Activated CD4-positive, alpha-beta T cell treated with anti-CD3 and anti-CD28 coated beads, Interleukin-2, amount 10 ng/mL, durations not matched to agents 24 days and 14 days (primary cell): ENCODE measurements at regions not wholly inside any gene's neighbourhood (a gene's known extent, or its start where the extent isn't known, plus 50 kb on each side); places are given as distances from the start of the nearest gene placed in this dataset.
A peak's percentile ranks its signal among the peaks of the same experiment; 100 is the strongest.
"Not testable (repeated sequence)": the region's sequence is repeated elsewhere in the genome, so short reads cannot be mapped to it uniquely, and the experiment has no call there.

ENCODE experiments used
- DNase-seq: peaks from one replicate; pipeline ENCODE4 v3.0.0; 2022
- H3K27ac Mint-ChIP-seq: one replicate; pipeline ENCODE4 v1.8.0; 2022; ENCODE audit warnings: mild to moderate bottlenecking, mixed read lengths
- H3K27me3 Mint-ChIP-seq: one replicate; pipeline ENCODE4 v1.8.0; 2022; ENCODE audit warnings: mixed read lengths
- H3K36me3 Mint-ChIP-seq: one replicate; pipeline ENCODE4 v1.8.0; 2022; ENCODE audit warnings: low read depth, mild to moderate bottlenecking, mixed read lengths
- H3K4me1 Mint-ChIP-seq: one replicate; pipeline ENCODE4 v1.8.0; 2021; ENCODE audit warnings: mixed read lengths
- H3K4me3 Mint-ChIP-seq: one replicate; pipeline ENCODE4 v1.8.0; 2022; ENCODE audit warnings: mild to moderate bottlenecking, moderate library complexity, mixed read lengths
- H3K9me3 Mint-ChIP-seq: one replicate; pipeline ENCODE4 v1.8.0; 2021; ENCODE audit warnings: mixed read lengths
- intact Hi-C: fragments of 100-400 bp; cut with micrococcal nuclease; formaldehyde crosslinking; loops from one replicate; pipeline ENCODE4 v1.15.1; 2023

DNA sequence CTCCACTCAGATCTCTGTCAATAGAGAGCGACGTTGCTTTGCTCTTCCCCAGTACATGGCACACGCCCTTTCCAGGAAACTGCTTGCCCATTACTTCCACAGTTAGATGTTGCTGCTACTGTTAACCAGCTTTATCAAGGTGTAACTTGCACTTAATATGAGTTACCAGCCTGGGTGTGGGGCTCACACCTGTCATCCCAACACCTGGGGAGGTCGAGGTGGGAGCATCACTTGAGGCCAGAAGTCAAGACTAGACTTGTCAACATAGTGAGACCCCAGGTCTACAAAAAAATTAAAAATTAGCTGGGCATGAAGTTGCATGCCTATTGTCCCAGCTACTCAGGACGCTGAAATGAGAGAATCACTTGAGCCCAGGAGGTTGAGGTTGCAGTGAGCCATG is 177.1 kb upstream of the B3GAT1 start:
- no peak for DNase-seq
- H3K4me3 Mint-ChIP-seq = no peak overlapping the region
- no peaks in the 10 kb centered on the region for H3K9me3 Mint-ChIP-seq
- intact Hi-C loops = no loop called here
- peaks cover 14% of the 10 kb centered on the region for H3K27me3 Mint-ChIP-seq
- no peaks in the 10 kb centered on the region for H3K36me3 Mint-ChIP-seq
- peaks cover 4% of the 10 kb centered on the region for H3K4me1 Mint-ChIP-seq
- no peak overlapping the region for H3K27ac Mint-ChIP-seq

GRCh38 chr11:134588460-134589110 is 176.5 kb upstream of the B3GAT1 start:
- not testable (repeated sequence) for H3K36me3 Mint-ChIP-seq

DNA sequence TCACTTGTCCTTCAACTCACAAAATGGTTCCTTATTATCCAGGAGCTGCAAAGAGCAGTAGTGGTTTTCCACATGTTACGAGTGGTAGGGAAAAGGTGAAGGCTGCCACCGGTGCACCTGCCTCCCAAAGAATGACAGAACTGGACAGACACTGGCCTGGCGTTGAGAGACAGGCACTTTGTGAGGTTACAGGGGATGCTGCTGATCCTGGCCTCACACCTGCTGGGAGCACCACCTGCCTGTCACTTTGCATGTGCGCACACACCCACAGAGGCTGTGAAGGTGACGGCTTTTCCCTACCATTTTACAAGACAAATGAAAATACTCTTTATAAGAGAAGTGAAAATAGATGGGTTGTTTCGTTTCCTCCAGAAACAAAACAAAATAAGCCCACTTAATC is 175.3 kb upstream of the B3GAT1 start:
- Mint-ChIP-seq H3K27me3 (peaks cover 19% of the 10 kb centered on the region), H3K36me3 (no peaks in the 10 kb centered on the region), H3K9me3 (no peaks in the 10 kb centered on the region), H3K4me3 (no peak overlapping the region), H3K4me1 (peaks cover 16% of the 10 kb centered on the region), H3K27ac (no peak overlapping the region)
- DNase-seq = no peak
- intact Hi-C loops = no loop called here

More at GRCh38 chr11:134588460-134589110, 176.5 kb upstream of the B3GAT1 start:
- H3K4me3 Mint-ChIP-seq, H3K9me3 Mint-ChIP-seq, H3K4me1 Mint-ChIP-seq, intact Hi-C loops, H3K27ac Mint-ChIP-seq, DNase-seq: not testable (repeated sequence)
- H3K27me3 Mint-ChIP-seq = peaks cover 15% of the 10 kb centered on the region

DNA sequence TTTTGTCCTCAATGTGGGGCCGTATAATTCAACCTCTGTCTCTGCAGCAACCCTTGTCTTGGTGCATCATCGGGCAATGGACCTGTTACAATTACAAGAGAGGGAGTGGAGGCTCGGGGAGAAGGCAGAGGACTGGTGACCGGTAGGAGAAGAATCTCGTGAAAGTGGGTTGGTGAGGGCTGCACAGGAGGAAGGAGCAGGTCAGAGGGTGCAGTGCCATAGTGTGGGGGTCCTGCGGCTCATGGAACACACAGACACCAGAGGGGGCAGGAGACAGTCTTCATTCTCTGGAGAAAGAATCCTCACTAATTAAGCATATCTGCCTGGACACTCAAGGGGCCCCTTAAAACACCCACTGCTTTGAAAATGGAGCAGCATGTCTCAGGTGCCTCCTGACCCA is 174.7 kb upstream of the B3GAT1 start:
- Mint-ChIP-seq H3K4me1 (peaks cover 16% of the 10 kb centered on the region), H3K27me3 (peaks cover 19% of the 10 kb centered on the region), H3K9me3 (no peaks in the 10 kb centered on the region), H3K36me3 (no peaks in the 10 kb centered on the region), H3K4me3 (no peak overlapping the region), H3K27ac (no peak overlapping the region)
- intact Hi-C loops = no loop called here
- DNase-seq = no peak

GRCh38 chr11:134585666-134586610 is 173.9 kb upstream of the B3GAT1 start:
- intact Hi-C loops = no loop called here
- Mint-ChIP-seq H3K4me1 (peaks cover 16% of the 10 kb centered on the region), H3K27me3 (peaks cover 18% of the 10 kb centered on the region), H3K27ac (no peak overlapping the region), H3K4me3 (no peak overlapping the region), H3K9me3 (no peaks in the 10 kb centered on the region), H3K36me3 (no peaks in the 10 kb centered on the region)
- no peak for DNase-seq

- H3K27me3 Mint-ChIP-seq = peaks cover 21% of the 10 kb centered on the region
- H3K36me3 Mint-ChIP-seq = no peaks in the 10 kb centered on the region
- intact Hi-C loops = no loop called here
- DNase-seq = no peak
- no peaks in the 10 kb centered on the region for H3K9me3 Mint-ChIP-seq
- no peak overlapping the region for H3K4me3 Mint-ChIP-seq
- no peak overlapping the region for H3K27ac Mint-ChIP-seq
- peaks cover 16% of the 10 kb centered on the region for H3K4me1 Mint-ChIP-seq
These were observed 172.8 kb upstream of the B3GAT1 start for GRCh38 chr11:134584706-134585445.

GRCh38 chr11:134584001-134584561 is 172.0 kb upstream of the B3GAT1 start:
- Mint-ChIP-seq H3K9me3 (no peaks in the 10 kb centered on the region), H3K36me3 (no peaks in the 10 kb centered on the region), H3K27ac (no peak overlapping the region), H3K4me3 (no peak overlapping the region), H3K27me3 (peaks cover 21% of the 10 kb centered on the region), H3K4me1 (peaks cover 15% of the 10 kb centered on the region)
- no peak for DNase-seq
- intact Hi-C loops = no loop called here

DNA sequence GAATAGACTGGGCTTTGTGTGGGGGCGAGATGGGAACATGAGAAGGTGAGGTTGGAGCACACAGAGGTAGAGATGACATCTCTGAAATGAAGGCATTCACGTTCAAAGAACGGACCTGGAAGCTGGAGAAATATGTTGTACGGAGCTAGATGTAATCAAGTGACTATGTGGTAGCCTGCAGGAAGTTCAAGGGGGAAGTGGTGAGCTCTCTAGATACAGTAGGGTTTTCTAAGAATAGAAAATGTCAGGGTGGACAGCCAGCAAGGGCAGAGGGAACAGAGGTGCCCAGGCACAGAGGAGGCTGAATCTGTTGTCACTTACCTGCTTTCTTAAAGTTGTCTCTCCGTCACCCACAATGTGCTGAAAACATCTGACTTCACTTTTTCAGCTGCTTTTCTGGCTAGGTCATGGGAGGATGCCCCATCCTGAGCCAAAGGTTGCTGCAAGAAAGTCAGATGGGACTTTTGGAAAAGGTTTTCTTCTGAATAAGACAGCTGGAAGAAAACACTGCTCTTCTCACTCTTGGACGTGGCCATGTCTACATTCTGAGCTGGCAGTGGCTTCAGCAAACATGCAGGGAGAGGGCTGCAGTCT is 171.5 kb upstream of the B3GAT1 start:
- Mint-ChIP-seq H3K4me1 (peaks cover 12% of the 10 kb centered on the region), H3K4me3 (peak overlapping the region; percentile 24), H3K9me3 (no peaks in the 10 kb centered on the region), H3K27ac (no peak overlapping the region), H3K36me3 (no peaks in the 10 kb centered on the region), H3K27me3 (peaks cover 18% of the 10 kb centered on the region)
- DNase-seq = no peak
- intact Hi-C loops = no loop called here

- peaks cover 19% of the 10 kb centered on the region for H3K27me3 Mint-ChIP-seq
- no peaks in the 10 kb centered on the region for H3K36me3 Mint-ChIP-seq
- DNase-seq = no peak
- intact Hi-C loops = no loop called here
- no peaks in the 10 kb centered on the region for H3K9me3 Mint-ChIP-seq
- peaks cover 12% of the 10 kb centered on the region for H3K4me1 Mint-ChIP-seq
- H3K27ac Mint-ChIP-seq = no peak overlapping the region
- no peak overlapping the region for H3K4me3 Mint-ChIP-seq
These were observed 170.7 kb upstream of the B3GAT1 start for GRCh38 chr11:134582770-134583095.

DNA sequence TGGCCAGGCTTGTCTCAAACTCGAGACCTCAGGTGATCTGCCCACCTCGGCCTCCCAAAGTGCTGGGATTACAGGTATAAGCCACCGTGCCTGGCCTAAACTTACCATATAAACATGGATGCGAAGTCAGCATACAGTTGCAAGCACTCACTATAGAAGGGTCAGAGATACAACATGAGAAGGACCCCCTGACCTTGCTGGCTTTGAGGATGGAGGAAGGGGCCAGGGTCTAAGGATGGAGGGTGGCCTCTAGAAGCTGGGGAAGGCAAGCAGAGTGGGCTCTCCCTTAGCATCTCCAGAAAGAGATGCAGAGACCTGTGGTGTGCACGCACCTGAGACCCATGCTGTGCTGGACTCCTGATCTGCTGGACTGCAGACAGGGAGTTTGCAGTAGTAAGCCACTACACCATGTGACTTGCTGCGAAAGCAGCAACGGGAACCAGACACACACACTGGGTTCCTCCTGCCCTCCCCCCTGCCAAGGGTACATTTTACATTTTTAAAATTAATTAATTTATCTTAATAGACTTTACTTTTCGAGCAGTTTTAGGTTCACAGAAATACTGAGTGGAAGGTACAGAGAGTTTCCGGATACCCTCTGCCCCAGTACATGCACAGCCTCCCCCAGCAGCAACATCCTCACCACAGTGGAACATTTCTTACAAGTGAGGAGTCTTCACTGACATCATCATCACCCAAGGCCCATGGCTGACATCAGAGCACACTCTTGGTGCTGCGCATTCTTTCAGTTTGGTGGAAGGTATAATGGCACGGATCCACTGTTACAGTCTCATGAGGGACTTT is 170.1 kb upstream of the B3GAT1 start:
- peaks cover 20% of the 10 kb centered on the region for H3K27me3 Mint-ChIP-seq
- H3K9me3 Mint-ChIP-seq = no peaks in the 10 kb centered on the region
- peaks cover 12% of the 10 kb centered on the region for H3K4me1 Mint-ChIP-seq
- H3K27ac Mint-ChIP-seq = no peak overlapping the region
- DNase-seq = no peak
- no peaks in the 10 kb centered on the region for H3K36me3 Mint-ChIP-seq
- H3K4me3 Mint-ChIP-seq = no peak overlapping the region
- intact Hi-C loops = no loop called here

DNA sequence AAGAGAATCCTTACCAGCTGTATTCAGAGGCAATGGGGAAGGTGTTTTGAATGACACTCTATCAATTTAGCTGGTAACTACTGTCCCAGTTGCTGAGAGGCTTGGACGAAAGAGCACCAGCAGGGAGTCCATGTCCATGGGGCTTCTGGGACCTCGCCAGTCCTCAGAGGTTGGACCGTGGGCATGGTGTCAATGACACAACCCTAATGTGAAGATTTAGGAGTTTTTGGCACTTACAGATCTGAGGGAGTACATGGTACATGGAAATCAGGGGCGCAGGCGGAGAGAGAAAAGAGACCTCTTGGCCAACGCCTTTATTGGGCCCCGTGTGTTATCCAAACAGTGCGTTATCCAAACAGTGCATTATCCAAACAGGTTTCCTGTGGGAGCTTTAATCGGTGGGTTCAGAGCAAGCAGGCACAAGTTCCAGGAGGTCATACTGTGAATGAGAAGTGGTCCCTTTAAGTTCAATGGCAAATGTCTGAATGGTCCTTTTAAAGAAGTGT is 169.1 kb upstream of the B3GAT1 start:
- Mint-ChIP-seq H3K9me3 (no peaks in the 10 kb centered on the region), H3K27ac (no peak overlapping the region), H3K4me3 (no peak overlapping the region), H3K4me1 (peaks cover 12% of the 10 kb centered on the region), H3K36me3 (no peaks in the 10 kb centered on the region), H3K27me3 (peaks cover 20% of the 10 kb centered on the region)
- intact Hi-C loops = no loop called here
- DNase-seq = no peak

GRCh38 chr11:134580610-134580975 is 168.6 kb upstream of the B3GAT1 start:
- Mint-ChIP-seq H3K27me3 (peaks cover 20% of the 10 kb centered on the region), H3K4me1 (peaks cover 12% of the 10 kb centered on the region), H3K36me3 (no peaks in the 10 kb centered on the region), H3K27ac (no peak overlapping the region), H3K4me3 (no peak overlapping the region), H3K9me3 (no peaks in the 10 kb centered on the region)
- no peak for DNase-seq
- intact Hi-C loops = no loop called here
